ENCODE measurements at regions not wholly inside any gene's neighbourhood (a gene's known extent, or its start where the extent isn't known, plus 50 kb on each side); places are given as distances from the start of the nearest gene placed in this dataset.

DNA sequence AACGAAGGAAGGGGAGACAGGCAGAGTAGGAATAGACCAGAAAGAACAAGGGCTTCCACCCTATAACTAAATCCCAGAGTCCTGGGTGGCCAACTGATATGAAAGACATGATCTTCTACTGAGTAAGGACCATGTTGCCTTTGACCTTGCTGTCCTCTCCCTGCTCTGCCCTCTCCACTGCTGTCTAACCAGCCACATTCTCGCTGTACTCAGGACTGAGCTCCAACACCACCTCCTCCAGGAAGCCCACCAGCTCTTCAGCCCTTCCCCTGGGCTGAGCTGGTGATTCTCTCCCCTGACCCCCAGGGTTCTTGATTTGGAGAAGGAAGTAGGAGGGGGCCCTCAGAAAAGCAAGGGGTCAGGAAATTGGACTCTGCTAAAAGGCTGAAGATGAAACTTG lies 159.2 kb downstream of the DICER1 start:
- DNase-seq (ENCODE audit: low spot score) (no peak), ATAC-seq (peak; percentile 15; the same call in 2 of the 3 replicates)
- Mint-ChIP-seq H3K27me3 (ENCODE audit: insufficient read depth, low read depth, poor library complexity) (peaks cover 2% of the 10 kb centered on the region), H3K9me3 (no peaks in the 10 kb centered on the region), H3K4me3 (no peak overlapping the region), H3K27ac (no peak overlapping the region), H3K4me1 (peaks cover 20% of the 10 kb centered on the region), H3K36me3 (ENCODE audit: low read depth) (no peaks in the 10 kb centered on the region)
- H3K9me2 ChIP-seq (ENCODE audit: insufficient read depth): peaks cover 10% of the 10 kb centered on the region; the same call in 1 of the 2 replicates
- H3K4me1 ChIP-seq (ENCODE audit: insufficient read depth): peaks cover 13% of the 10 kb centered on the region; the same call in 1 of the 2 replicates
- no peaks in the 10 kb centered on the region for H4K20me1 ChIP-seq (replicated peaks; ENCODE audit: insufficient read depth)
- no peak overlapping the region; the same call in 1 of the 2 replicates for H2AFZ ChIP-seq
- H3K4me3 ChIP-seq: no peak overlapping the region
- no peaks in the 10 kb centered on the region for H3K79me2 ChIP-seq (replicated peaks; ENCODE audit: insufficient read depth)
- no peak overlapping the region for H3K27ac ChIP-seq (ENCODE audit: low read depth)
- peak overlapping the region; percentile 68; the same call in 1 of the 2 replicates for H3K4me2 ChIP-seq
- no peaks in the 10 kb centered on the region for H3F3A ChIP-seq (replicated peaks; ENCODE audit: low read depth)
- H3K36me3 ChIP-seq (ENCODE audit: insufficient read depth): no peaks in the 10 kb centered on the region
- TF ChIP-seq ZNF331 (CRISPR knock-in tag; IDR thresholded peaks at IDR 0.05; ENCODE audit: low read depth) (no peak), ZNF114 (CRISPR knock-in tag; IDR thresholded peaks at IDR 0.05) (no peak), STAT1 (IDR thresholded peaks at IDR 0.05; ENCODE audit: unreplicated experiment) (no peak), EZH2 (IDR thresholded peaks at IDR 0.05; ENCODE audit: low read depth, unreplicated experiment) (no peak), ZNF462 (CRISPR knock-in tag; IDR thresholded peaks at IDR 0.05) (no peak), JUNB (IDR thresholded peaks at IDR 0.05; ENCODE audit: unreplicated experiment) (no peak), NANOG (IDR thresholded peaks at IDR 0.05; ENCODE audit: borderline replicate concordance) (no peak), POLR2AphosphoS5 (IDR thresholded peaks at IDR 0.05; ENCODE audit: low read depth) (no peak), CREB1 (CRISPR knock-in tag; IDR thresholded peaks at IDR 0.05; ENCODE audit: low read depth) (no peak), EZH2phosphoT487 (IDR thresholded peaks at IDR 0.05; ENCODE audit: unreplicated experiment) (no peak)
- TF ChIP-seq, protein P1, sequence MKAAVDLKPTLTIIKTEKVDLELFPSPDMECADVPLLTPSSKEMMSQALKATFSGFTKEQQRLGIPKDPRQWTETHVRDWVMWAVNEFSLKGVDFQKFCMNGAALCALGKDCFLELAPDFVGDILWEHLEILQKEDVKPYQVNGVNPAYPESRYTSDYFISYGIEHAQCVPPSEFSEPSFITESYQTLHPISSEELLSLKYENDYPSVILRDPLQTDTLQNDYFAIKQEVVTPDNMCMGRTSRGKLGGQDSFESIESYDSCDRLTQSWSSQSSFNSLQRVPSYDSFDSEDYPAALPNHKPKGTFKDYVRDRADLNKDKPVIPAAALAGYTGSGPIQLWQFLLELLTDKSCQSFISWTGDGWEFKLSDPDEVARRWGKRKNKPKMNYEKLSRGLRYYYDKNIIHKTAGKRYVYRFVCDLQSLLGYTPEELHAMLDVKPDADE (IDR thresholded peaks at IDR 0.05): no peak
- TF ChIP-seq, protein P2, sequence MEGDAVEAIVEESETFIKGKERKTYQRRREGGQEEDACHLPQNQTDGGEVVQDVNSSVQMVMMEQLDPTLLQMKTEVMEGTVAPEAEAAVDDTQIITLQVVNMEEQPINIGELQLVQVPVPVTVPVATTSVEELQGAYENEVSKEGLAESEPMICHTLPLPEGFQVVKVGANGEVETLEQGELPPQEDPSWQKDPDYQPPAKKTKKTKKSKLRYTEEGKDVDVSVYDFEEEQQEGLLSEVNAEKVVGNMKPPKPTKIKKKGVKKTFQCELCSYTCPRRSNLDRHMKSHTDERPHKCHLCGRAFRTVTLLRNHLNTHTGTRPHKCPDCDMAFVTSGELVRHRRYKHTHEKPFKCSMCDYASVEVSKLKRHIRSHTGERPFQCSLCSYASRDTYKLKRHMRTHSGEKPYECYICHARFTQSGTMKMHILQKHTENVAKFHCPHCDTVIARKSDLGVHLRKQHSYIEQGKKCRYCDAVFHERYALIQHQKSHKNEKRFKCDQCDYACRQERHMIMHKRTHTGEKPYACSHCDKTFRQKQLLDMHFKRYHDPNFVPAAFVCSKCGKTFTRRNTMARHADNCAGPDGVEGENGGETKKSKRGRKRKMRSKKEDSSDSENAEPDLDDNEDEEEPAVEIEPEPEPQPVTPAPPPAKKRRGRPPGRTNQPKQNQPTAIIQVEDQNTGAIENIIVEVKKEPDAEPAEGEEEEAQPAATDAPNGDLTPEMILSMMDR (conservative IDR thresholded peaks at IDR 0.05; ENCODE audit: low read depth in 2 of 2): no peak
- TF ChIP-seq, protein P3, sequence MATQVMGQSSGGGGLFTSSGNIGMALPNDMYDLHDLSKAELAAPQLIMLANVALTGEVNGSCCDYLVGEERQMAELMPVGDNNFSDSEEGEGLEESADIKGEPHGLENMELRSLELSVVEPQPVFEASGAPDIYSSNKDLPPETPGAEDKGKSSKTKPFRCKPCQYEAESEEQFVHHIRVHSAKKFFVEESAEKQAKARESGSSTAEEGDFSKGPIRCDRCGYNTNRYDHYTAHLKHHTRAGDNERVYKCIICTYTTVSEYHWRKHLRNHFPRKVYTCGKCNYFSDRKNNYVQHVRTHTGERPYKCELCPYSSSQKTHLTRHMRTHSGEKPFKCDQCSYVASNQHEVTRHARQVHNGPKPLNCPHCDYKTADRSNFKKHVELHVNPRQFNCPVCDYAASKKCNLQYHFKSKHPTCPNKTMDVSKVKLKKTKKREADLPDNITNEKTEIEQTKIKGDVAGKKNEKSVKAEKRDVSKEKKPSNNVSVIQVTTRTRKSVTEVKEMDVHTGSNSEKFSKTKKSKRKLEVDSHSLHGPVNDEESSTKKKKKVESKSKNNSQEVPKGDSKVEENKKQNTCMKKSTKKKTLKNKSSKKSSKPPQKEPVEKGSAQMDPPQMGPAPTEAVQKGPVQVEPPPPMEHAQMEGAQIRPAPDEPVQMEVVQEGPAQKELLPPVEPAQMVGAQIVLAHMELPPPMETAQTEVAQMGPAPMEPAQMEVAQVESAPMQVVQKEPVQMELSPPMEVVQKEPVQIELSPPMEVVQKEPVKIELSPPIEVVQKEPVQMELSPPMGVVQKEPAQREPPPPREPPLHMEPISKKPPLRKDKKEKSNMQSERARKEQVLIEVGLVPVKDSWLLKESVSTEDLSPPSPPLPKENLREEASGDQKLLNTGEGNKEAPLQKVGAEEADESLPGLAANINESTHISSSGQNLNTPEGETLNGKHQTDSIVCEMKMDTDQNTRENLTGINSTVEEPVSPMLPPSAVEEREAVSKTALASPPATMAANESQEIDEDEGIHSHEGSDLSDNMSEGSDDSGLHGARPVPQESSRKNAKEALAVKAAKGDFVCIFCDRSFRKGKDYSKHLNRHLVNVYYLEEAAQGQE (IDR thresholded peaks at IDR 0.05; ENCODE audit: unreplicated experiment): no peak
- no peaks in the 10 kb centered on the region for H3K27me3 ChIP-seq (ENCODE audit: insufficient read depth)
